HK-2 (cell line): ENCODE measurements at regions not wholly inside any gene's neighbourhood (a gene's known extent, or its start where the extent isn't known, plus 50 kb on each side); places are given as distances from the start of the nearest gene placed in this dataset.
"Not testable (repeated sequence)": the region's sequence is repeated elsewhere in the genome, so short reads cannot be mapped to it uniquely, and the experiment has no call there.

Source experiments
- DNase-seq: peaks from one replicate; pipeline ENCODE4 v3.0.0-alpha.2; 2018; ENCODE audit not compliant: unreplicated experiment

DNA sequence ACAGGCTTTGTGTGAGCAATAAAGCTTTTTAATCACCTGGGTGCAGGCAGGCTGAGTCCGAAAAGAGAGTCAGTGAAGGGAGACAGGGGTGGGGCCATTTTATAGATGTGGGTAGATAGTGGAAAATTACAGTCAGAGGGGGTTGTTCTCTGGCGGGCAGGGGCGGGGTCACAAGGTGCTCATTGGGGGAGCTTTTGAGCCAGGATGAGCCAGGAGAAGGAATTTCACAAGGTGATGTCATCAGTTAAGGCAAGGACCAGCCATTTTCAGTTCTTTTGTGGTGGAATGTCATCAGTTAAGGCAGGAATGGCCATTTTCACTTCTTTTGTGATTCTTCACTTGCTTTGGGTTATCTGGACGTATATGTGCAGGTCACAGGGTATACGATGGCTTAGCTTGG is 571.3 kb upstream of the PCDH7 start:
- not testable (repeated sequence) for DNase-seq

DNA sequence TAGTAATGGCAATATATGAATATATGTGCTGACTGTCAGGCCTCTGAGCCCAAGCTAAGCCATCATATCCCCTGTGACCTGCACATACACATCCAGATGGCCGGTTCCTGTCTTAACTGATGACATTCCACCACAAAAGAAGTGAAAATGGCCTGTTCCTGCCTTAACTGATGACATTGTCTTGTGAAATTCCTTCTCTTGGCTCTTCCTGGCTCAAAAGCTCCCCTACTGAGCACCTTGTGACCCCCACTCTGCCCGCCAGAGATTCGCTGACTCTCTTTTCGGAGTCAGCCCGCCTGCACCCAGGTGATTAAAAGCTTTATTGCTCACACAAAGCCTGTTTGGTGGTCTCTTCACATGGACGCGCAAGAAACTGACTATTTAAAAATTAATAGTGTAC is 570.6 kb upstream of the PCDH7 start:
- not testable (repeated sequence) for DNase-seq

DNA sequence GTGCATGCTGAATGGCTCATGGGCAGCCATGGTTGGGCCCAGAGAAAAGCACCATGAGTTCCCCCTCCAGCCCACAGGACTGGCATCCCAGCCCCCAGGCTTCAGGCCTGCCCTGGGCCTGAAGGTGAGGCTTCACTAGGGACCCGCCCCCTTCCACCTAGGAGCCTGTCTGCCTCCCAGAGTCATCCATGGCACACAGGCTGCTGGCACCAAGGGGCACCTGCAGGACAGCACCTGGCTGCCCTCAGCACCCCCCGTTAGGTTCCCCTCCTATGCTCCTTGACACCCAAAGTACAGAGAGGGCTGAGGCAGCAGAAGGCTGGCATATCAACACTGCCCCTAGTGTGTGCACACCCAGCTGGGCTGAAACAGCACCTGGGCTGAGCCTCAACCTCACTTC is 566.7 kb upstream of the PCDH7 start:
- no peak for DNase-seq

DNA sequence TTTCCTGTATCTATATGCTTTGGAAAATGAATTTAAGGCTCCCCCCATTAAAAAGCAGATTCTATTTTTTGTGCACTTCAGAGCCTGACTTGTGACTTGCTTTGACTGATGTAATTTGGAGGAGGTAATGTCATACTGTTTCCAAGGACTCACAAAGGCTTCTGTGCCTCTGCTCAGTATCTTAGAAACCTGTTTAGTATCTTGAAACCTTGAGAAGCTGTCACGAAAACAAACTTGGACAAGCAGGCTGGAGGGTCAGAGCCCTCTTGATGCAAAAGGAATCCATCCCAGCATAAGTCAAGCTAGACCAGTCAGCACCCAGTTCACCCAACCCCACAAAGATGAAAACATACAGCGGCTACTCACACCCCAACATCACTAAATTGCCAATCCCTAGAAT is 560.0 kb upstream of the PCDH7 start:
- no peak for DNase-seq

DNA sequence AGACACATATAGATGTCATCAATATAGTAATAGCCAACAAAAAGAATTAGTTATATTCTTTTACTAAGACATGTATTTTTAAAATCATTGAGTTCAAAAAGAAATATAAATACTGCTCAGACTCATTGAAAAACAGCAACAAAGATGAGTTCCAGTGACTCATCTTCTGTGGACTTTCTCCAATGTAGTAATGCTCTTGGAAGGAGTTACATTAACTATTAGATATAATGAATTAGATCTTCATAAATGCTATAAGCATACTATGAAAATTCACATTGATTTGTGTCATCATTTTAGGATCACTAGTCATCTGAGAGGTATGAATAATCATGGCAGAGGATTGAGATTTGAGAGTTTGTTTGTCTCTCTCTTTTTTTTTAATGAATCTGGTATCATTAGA is 547.8 kb upstream of the PCDH7 start:
- DNase-seq: no peak

DNA sequence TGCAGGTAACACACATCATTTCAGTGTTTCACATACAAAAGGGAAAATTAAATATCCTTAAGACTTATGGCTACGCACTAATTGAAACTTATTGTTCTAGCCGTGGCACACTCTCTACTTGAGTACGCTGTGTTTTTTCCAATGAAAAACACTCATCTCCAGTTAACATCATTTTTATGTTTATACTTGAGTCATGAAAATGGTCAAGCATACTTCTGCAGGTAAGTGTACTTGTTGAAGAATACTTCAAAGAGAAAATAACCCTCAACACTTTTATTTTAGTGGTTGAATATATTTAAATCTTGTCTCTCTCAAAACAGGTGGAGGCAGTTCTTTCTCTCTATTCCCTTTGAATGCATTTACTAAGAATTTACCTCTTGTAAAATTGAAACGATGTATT is 538.7 kb upstream of the PCDH7 start:
- no peak for DNase-seq

DNA sequence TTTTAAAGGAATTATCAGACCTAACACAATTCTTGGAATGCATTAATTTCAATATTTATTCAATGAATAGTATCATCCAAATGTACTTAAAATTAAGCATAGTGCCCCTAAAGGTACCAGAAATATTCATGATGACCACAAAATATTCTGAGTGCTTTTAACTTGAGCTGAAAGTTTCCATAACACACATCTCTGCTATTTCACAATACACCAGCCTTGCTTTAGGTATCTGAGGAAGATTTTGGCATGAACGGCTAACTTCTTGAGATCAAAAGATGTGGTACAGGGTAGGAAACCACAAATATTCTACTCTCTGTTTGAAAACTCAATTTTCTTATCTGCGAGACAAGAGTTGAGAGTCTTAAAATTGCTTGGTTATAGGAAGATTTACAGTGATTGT is 538.3 kb upstream of the PCDH7 start:
- DNase-seq: no peak

DNA sequence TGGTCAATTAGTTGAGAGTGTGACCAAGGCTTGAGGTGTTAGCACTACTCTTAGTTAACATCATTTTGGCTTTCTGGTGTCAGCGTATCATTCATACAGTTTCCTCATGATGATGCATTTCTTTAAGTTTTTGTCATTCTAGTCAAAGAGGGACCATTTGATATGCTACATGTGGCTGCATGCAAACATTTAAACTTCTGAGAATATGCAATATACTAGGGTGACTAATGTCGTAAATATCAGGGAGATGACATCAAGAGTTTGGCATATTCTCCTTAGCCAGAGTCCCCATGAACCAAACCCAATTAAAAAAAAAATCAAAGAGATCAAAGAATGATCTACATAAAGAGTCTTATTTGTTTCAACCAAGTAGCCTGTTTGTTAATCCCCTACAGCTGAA is 537.4 kb upstream of the PCDH7 start:
- DNase-seq: no peak

DNA sequence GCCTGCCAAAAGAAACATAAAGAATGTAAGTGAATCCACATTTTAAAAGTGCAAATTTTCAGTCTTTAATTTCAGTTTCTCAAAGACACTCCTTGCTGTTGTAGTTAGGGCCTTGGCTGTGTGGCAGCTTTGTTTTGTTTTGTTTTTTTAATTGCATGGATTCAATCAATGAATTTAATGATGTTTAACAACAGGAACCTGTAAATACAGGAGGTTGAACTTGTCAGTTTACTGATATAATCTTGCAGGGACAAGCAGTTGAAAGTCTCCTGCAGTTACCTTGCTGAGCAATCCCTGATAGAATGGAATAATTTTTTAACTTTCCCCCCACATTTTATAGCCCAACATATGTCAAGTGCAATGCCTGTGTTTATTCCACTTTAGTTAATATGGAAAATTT is 528.3 kb upstream of the PCDH7 start:
- no peak for DNase-seq

DNA sequence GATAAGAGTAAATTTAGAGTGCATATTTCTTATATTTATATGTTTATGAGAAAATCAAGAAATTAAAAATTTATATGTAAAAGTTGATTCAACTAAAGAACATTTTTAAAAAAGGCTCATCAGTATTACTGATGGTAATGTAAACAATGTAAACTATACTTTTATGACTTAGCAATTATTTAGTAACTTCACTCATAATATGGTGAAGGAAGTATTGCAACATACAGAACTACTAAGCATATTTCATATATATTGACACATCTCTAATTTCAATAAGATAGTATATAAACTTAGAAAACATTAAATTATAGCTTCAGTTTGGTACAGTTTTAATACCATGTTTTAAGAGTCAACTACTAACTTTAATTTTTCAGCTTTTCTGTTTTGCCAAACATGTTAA is 512.8 kb upstream of the PCDH7 start:
- DNase-seq: no peak

DNA sequence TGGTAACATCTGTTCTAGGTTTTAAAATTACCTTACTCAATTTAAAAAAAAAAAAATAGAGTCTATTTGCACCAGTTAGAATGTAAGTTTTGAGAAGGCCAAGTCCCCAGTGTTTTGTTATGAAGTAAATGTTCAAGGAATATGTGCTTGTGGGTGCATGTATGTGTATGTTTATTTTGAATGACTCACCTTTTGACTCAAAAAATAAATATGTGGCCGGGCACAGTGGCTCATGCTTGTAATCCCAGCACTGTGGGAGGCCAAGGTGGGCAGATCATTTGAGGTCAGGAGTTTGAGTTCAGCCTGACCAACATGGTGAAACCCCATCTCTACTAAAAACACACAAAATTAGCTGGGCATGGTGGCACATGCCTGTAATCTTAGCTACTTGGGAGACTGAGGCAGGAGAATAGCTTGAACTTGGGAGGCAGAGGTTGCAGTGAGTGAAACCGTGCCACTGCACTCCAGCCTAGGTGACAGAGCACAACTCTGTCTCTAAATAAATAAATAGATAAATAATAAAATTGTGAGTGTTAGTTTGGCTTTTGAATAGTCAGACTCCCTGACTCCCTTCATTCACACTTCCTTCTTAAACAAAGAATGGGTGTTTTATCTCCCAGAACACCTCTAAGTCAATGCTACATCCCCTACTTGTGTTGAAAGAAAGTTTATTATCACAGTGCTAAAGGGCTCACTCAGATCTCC is 511.3 kb upstream of the PCDH7 start:
- peak; percentile 4 for DNase-seq

DNA sequence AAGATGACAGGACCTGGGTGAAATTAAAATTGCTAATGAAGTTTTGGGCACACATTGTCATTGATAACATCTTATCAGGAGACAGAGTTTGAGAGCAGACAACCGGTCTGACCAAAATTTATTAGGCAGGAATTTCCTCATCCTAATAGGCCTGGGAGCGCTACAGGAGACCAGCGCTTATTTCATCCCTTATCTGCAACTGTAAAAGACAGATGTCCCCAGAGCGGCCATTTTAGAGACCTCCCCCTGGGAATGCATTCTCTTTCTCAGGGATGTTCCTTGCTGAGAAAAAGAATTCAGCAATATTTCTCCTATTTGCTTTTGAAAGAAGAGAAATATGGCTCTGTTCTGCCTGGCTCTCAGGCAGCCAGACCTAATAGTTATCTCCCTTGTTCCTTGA is 504.2 kb upstream of the PCDH7 start:
- DNase-seq: not testable (repeated sequence)

DNA sequence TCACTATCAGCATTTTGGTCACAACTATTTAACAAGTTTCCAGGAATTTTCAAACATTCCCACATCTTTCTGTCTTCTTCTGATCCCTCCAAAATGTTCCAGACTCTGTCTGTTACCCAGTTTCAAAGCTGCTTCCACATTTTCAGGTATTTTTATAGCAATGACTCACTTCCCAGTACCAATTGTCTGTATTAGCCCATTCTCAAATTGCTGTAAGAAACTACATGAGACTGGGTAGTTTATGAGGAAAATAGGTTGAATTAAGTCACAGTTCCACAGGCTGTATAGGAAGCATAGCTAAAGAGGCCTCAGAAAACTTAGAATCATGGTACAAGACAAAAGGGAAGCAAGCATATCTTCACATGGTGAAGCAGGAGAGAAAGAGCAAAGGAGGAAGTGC is 475.0 kb upstream of the PCDH7 start:
- no peak for DNase-seq

DNA sequence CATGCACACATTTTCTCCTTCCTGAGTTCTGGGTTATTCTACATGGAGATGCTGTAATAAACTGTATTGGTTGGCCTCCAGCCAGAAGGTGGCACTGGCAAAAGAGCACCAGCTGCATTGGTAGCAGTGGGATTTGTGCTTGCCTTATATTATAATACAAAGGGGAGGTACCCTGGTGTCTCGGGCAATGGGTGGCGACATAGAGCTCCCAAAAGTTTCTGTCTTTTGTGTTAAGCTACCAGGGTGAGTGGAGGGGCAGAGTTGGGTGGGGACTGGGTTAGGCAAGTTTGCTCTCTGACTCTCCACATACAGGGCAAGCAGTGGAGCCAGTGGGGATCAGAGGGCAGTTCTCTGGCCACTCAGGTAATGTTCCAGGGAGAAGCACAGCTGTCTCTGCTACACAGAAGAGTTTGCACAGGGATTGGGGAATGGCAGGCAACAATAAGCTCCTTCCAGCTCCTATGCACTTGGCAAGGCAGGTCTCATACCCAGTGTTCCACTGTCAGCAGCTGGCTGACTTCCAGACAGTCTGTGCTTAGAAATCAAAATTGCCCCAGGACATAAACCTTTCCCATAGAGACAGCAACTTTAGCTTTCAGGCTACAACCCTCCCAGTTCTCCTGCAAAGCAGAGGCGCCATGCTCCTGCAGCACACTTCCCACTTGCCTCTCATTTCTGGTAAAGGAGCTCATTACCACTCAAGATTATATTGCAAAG is 463.9 kb upstream of the PCDH7 start:
- no peak for DNase-seq

DNA sequence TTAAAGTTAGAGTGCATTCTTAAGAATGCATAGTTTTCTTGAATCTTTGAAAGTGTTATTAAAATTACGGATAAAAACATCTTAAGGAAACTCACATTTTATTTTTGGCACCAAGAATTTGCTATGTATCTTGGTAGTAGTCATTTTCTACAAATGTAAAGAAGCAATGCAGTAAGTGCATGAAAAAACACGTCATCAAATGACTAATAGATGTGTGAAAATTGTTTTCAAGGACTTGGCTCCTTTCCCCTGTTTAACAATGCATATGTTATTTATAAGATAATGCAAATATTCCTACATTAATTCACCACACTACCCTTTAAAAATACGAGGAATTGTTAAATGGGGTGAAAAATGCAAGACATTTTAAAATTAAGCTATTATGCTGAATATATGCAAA is 461.2 kb upstream of the PCDH7 start:
- no peak for DNase-seq

DNA sequence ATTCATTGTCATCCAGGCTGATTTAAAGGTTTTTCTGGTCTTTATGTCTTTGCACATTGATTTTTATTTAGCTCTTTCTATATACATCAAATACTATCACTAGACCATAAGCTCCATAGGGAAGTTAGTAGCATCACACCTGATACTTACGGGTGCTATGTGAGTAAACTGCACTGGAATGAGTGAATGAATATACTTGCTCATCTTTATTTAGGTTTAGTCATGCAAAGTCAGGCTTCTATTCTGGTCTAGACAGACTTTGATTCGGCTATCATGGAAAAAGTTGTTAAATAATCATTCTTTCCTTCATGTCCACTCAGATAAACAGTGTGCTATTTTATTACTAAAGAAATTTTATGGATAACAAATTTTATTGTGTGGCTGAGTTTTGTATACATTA is 457.8 kb upstream of the PCDH7 start:
- DNase-seq: no peak

DNA sequence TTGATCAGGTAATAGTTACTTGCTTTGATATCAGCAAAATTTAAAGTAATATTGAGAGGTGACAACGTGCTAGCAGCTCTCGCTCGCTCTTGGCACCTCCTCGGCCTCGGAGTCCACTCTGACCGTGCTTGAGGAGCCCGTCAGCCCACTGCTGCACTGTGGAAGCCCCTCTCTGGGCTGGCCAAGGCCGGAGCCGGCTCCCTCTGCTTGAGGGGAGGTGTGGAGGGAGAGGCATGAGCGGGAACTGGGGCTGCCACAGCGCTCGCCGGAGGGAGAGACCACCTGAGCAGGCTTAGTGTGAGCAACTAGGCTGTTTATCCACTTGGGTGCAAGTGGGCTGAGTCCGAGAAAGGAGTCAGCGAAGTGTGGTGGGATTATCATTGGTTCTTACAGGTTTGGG is 455.7 kb upstream of the PCDH7 start:
- DNase-seq: no peak

DNA sequence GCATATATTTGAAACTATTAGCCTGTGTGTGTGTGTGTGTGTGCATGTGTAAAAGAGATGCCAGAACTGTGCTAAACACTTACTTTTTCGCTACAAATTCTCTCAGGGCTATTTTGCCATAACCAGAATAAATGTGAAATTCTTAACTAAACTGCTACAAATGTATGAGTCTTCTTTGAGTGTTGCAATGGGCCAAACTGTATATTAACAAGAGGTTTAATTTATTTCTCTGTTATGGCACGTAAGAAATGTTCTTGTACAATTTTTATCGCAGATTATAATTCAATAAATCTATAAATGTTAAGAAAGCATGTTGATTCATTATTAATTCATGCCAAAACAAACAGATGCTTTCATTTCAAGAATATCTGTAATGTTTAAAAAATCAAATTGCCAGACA is 454.5 kb upstream of the PCDH7 start:
- no peak for DNase-seq

DNA sequence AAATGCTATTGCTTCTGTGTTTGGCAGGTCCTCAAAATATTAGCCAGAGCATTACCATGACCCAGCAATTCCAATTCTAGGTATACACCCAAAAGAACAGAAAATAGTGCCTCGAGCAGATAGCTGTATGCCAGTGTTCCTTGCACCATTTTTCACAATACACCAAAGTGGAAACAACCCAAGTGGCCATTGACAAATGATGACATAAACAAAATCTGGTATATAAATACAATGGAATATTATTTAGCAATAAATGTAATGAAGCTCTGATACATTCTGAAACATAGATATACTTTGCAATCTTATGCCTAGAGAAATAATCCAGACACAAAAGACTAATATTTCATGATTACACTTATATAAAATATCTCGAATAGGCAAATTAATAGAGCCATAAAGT is 451.8 kb upstream of the PCDH7 start:
- no peak for DNase-seq

DNA sequence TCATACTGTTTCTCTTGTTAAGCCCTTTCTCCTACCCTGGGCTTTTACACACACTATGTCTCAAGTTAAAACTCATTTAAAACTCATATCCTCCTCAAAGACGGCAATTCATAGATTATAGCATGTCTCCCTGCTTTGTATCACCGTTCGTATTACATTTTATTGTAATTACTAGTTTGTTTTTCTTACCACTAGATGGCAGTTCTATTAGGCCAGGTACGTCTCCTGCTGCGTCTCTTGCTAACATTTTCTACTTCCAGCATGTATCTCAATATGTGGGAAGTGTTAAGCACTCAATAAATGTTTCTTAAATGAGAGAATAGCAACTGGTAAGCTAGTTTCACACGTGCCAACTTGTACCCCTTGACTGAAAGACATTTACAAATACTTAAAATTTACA is 450.3 kb upstream of the PCDH7 start:
- no peak for DNase-seq

DNA sequence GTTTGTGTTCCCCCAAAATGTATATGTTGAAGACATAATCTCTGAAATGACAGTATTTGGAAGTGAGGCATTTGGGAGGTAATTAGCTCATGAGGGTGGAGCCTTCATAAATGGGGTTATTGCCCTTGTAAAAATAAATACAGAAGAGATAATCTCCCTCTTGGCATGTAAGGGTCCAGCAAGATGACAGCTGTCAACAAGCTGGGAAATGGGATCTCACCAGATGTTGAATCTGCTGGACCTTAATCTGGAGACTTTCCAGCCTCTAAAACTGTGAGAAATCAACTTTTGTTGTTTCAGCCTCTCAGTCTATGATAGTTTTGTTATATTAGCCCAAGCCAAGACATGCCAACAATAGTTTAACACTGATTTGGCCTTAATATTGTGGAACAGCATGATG is 438.2 kb upstream of the PCDH7 start:
- no peak for DNase-seq

DNA sequence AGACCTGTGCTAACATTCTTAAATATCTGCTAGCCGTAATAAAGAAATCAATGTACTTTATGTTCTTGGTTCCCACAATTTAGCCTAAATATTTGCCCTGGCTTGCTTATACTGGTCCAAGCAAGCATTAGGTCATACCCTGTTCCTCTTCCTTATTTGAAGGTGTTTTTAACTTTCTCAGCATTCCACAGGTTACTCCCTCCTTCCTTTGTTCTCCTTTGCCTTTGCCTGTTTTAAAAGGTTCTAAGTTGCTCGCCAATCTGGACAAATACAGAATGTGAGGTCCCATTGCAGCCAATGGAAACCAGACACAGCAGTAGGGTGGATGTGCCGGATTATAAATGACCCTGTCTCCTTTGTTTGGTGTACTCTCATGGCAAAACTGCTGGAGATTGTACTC is 436.8 kb upstream of the PCDH7 start:
- DNase-seq: no peak

DNA sequence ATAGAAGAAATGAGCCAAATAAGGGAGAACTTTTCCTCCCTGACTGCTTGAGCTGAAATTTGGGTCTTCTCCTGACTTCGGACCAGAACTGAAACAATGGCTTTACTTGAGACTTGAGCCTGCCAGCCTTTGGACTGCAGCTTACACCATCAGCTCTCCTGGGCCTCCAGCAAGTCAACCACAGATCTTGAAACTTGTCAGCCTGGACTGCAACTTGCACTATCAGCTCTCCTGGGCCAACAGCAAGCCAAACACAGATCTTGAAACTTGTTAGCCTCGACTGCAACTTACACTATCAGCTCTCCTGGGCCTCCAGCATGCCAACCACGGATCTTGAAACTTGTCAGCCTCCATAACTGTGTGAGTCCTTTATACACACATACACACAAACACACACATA is 425.9 kb upstream of the PCDH7 start:
- DNase-seq: no peak

DNA sequence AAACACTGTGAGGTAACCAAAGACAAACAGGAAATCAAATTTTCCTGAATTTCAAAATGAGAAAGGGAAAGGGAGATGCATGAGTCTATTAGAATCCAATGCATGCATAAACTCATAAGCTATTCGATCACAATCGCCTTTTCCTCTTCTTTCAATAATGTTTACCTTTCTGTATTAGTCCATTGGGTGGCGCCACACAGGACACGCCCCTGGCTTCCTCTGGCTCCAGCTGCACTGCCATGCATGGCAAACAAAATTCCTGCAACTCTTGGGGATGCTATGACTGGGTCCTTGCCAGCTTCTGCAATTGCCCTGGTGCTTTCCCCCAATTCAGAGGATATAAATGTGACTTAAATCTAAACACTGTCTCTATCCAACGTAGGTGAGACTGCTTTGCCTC is 424.5 kb upstream of the PCDH7 start:
- no peak for DNase-seq
